ENCODE measurements at regions not wholly inside any gene's neighbourhood (a gene's known extent, or its start where the extent isn't known, plus 50 kb on each side); places are given as distances from the start of the nearest gene placed in this dataset.

- TF ChIP-seq CTCF (IDR thresholded peaks at IDR 0.05): no peak
- TF ChIP-seq POLR2A (IDR thresholded peaks at IDR 0.05): no peak
These were observed 1991.3 kb upstream of the C9orf72 start for GRCh38 chr9:29564564-29564963.
